HepG2 (cell line): ENCODE measurements at regions not wholly inside any gene's neighbourhood (a gene's known extent, or its start where the extent isn't known, plus 50 kb on each side); places are given as distances from the start of the nearest gene placed in this dataset.

ENCODE experiments used
- EEA1 ChIP-seq: sonication (generic); formaldehyde crosslinking; IDR thresholded peaks from 2 replicates; pipeline ENCODE4 v1.5.1; 2020; ENCODE audit warnings: mild to moderate bottlenecking, missing genetic modification reagents, borderline replicate concordance
- NFKB2 ChIP-seq: sonication (generic); formaldehyde crosslinking; IDR thresholded peaks from 2 replicates; pipeline ENCODE4 v1.4.0; 2020; ENCODE audit warnings: missing genetic modification reagents, borderline replicate concordance
- REPIN1 ChIP-seq: sonication (generic); formaldehyde crosslinking; IDR thresholded peaks from 2 replicates; pipeline ENCODE4 v1.8.0; 2022; ENCODE audit warnings: missing genetic modification reagents, low read depth, mild to moderate bottlenecking, borderline replicate concordance
- SSRP1 ChIP-seq: IDR thresholded peaks from 2 replicates; pipeline ENCODE4 v1.6.1; 2016; ENCODE audit warnings: control low read depth
- ZFAT ChIP-seq: sonication (generic); formaldehyde crosslinking; conservative IDR thresholded peaks from 2 replicates; pipeline ENCODE4 v1.8.1; 2023; ENCODE audit warnings: missing genetic modification reagents, inconsistent platforms
- ZFP36 ChIP-seq: fragments of 150-350 bp; IDR thresholded peaks from 2 replicates; pipeline ENCODE4 v1.6.1; 2018; ENCODE audit warnings: borderline replicate concordance, low read length, low read depth; ENCODE audit not compliant: partially characterized antibody
- ZNF292 ChIP-seq: sonication (generic); formaldehyde crosslinking; IDR thresholded peaks from 2 replicates; pipeline ENCODE4 v1.8.1; 2022; ENCODE audit warnings: mild to moderate bottlenecking, low read depth, missing genetic modification reagents, borderline replicate concordance
- ZNF430 ChIP-seq: sonication (generic); formaldehyde crosslinking; IDR thresholded peaks from 2 replicates; pipeline ENCODE4 v1.9.0; 2021; ENCODE audit warnings: mild to moderate bottlenecking, missing genetic modification reagents
- ZNF781 ChIP-seq: sonication (generic); formaldehyde crosslinking; IDR thresholded peaks from 2 replicates; pipeline ENCODE4 v1.5.1; 2020; ENCODE audit warnings: borderline replicate concordance, mild to moderate bottlenecking, missing genetic modification reagents; ENCODE audit errors: not compliant biosample characterization
- TF ChIP-seq, protein P1 (sequence below), 2 experiments: fragments of 450-650 bp in 1 of 2; sonication (generic) in 1 of 2; formaldehyde crosslinking in 1 of 2; IDR thresholded peaks; 2 replicates each; pipeline versions ENCODE4 v1.6.1 to v1.8.0; 2016 to 2022; ENCODE audit warnings: antibody characterized with exemption in 1 of 2, mild to moderate bottlenecking in 1 of 2, missing genetic modification reagents in 1 of 2

DNA sequence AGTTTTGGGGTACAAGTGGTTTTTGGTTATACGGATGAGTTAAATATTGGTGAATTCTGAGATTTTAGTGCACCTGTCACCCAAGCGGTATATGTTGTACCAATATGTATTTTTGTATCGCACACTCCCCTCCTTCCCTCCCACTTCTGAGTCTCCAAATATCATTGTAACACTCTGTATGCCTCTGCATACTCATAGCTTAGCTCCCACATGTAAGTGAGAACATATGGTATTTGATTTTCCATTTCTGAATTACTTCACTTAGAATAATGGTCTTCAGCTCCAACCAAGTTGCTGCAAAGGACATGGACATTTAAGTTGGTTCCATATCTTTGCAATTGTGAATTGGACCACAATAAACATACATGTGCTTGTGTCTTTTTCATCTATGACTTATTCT, 103.0 kb upstream of the ADAMTS3 start (continued):
- TF ChIP-seq, protein P1, sequence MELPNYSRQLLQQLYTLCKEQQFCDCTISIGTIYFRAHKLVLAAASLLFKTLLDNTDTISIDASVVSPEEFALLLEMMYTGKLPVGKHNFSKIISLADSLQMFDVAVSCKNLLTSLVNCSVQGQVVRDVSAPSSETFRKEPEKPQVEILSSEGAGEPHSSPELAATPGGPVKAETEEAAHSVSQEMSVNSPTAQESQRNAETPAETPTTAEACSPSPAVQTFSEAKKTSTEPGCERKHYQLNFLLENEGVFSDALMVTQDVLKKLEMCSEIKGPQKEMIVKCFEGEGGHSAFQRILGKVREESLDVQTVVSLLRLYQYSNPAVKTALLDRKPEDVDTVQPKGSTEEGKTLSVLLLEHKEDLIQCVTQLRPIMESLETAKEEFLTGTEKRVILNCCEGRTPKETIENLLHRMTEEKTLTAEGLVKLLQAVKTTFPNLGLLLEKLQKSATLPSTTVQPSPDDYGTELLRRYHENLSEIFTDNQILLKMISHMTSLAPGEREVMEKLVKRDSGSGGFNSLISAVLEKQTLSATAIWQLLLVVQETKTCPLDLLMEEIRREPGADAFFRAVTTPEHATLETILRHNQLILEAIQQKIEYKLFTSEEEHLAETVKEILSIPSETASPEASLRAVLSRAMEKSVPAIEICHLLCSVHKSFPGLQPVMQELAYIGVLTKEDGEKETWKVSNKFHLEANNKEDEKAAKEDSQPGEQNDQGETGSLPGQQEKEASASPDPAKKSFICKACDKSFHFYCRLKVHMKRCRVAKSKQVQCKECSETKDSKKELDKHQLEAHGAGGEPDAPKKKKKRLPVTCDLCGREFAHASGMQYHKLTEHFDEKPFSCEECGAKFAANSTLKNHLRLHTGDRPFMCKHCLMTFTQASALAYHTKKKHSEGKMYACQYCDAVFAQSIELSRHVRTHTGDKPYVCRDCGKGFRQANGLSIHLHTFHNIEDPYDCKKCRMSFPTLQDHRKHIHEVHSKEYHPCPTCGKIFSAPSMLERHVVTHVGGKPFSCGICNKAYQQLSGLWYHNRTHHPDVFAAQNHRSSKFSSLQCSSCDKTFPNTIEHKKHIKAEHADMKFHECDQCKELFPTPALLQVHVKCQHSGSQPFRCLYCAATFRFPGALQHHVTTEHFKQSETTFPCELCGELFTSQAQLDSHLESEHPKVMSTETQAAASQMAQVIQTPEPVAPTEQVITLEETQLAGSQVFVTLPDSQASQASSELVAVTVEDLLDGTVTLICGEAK (IDR thresholded peaks at IDR 0.05): no peak
- TF ChIP-seq, protein P1 (CRISPR knock-in tag; IDR thresholded peaks at IDR 0.05): no peak
- no peak for TF ChIP-seq SSRP1 (CRISPR knock-in tag)
- no peak for TF ChIP-seq ZNF292 (CRISPR knock-in tag)
- TF ChIP-seq ZFP36: no peak
- TF ChIP-seq ZNF430 (CRISPR knock-in tag): no peak
- TF ChIP-seq EEA1 (CRISPR knock-in tag): no peak
- no peak for TF ChIP-seq NFKB2 (CRISPR knock-in tag)
- TF ChIP-seq ZFAT (CRISPR knock-in tag): no peak
- no peak for TF ChIP-seq ZNF781 (CRISPR knock-in tag)
- TF ChIP-seq REPIN1 (CRISPR knock-in tag): no peak
- TF ChIP-seq, all 625 proteins: peak for 0
